ENCODE measurements at regions not wholly inside any gene's neighbourhood (a gene's known extent, or its start where the extent isn't known, plus 50 kb on each side); places are given as distances from the start of the nearest gene placed in this dataset.

GRCh38 chr1:5692664-5693063 lies 299.6 kb downstream of the NPHP4 start:
- TF ChIP-seq TCF12 (IDR thresholded peaks at IDR 0.05; ENCODE audit: low read depth) (no peak), YY1 (IDR thresholded peaks at IDR 0.05; ENCODE audit: low read depth) (no peak), EGR1 (IDR thresholded peaks at IDR 0.05) (no peak), TEAD4 (IDR thresholded peaks at IDR 0.05) (no peak)

All from Ishikawa (cell line).